Stimulated activated CD4-positive, alpha-beta T cell treated with anti-CD3 and anti-CD28 coated beads, Interleukin-15, amount 100 ng/mL, for 1 hour (primary cell): ENCODE measurements at regions not wholly inside any gene's neighbourhood (a gene's known extent, or its start where the extent isn't known, plus 50 kb on each side); places are given as distances from the start of the nearest gene placed in this dataset.

Experiments
- DNase-seq, 2 donors: peaks; one replicate each; pipeline ENCODE4 v3.0.0-alpha.2; 2020; ENCODE audit warnings: low read depth in 1 of 2, low spot score in 1 of 2

- no peak for DNase-seq
Observed at GRCh38 chr13:40274103-40274502, 392.3 kb downstream of the FOXO1 start.

GRCh38 chr13:40275155-40275554, 391.3 kb downstream of the FOXO1 start:
- DNase-seq, result no peak

GRCh38 chr13:40275636-40276035, 390.8 kb downstream of the FOXO1 start:
- no peak for DNase-seq

GRCh38 chr13:40283666-40284065, 382.8 kb downstream of the FOXO1 start:
- no peak for DNase-seq

GRCh38 chr13:40285634-40286033, 380.8 kb downstream of the FOXO1 start:
- no peak for DNase-seq

- DNase-seq, result no peak
Observed at GRCh38 chr13:40287428-40287827, 379.0 kb downstream of the FOXO1 start.

GRCh38 chr13:40288259-40288658, 378.2 kb downstream of the FOXO1 start:
- DNase-seq, result no peak

GRCh38 chr13:40290758-40291157, 375.7 kb downstream of the FOXO1 start:
- no peak for DNase-seq

- no peak for DNase-seq
Observed at GRCh38 chr13:40292108-40292507, 374.3 kb downstream of the FOXO1 start.

- DNase-seq, result no peak
Observed at GRCh38 chr13:40292536-40292935, 373.9 kb downstream of the FOXO1 start.

- no peak for DNase-seq
Observed at GRCh38 chr13:40302351-40302750, 364.1 kb downstream of the FOXO1 start.

- no peak for DNase-seq
Observed at GRCh38 chr13:40304391-40304790, 362.1 kb downstream of the FOXO1 start.

GRCh38 chr13:40306817-40307216, 359.6 kb downstream of the FOXO1 start:
- DNase-seq, result no peak

- DNase-seq, result no peak
Observed at GRCh38 chr13:40309881-40310280, 356.6 kb downstream of the FOXO1 start.

- no peak for DNase-seq
Observed at GRCh38 chr13:40311356-40312101, 354.9 kb downstream of the FOXO1 start.

GRCh38 chr13:40313269-40314200, 352.9 kb downstream of the FOXO1 start:
- no peak for DNase-seq

- peak; percentile 13 to 17 for DNase-seq
Observed at GRCh38 chr13:40315416-40316064, 350.9 kb downstream of the FOXO1 start.

- no peak for DNase-seq
Observed at GRCh38 chr13:40316301-40316700, 350.1 kb downstream of the FOXO1 start.

- no peak for DNase-seq
Observed at GRCh38 chr13:40317980-40318327, 348.5 kb downstream of the FOXO1 start.

- DNase-seq, result no peak
Observed at GRCh38 chr13:40318366-40318765, 348.1 kb downstream of the FOXO1 start.

GRCh38 chr13:40319699-40320579, 346.5 kb downstream of the FOXO1 start:
- DNase-seq, result no peak
